HepG2 (cell line): ENCODE measurements at regions not wholly inside any gene's neighbourhood (a gene's known extent, or its start where the extent isn't known, plus 50 kb on each side); places are given as distances from the start of the nearest gene placed in this dataset.

Experiments used
- ATAC-seq: fragments of 200-7000 bp; cut with Tn5 transposase; 3 replicates; pipeline ENCODE4 v1.9.1; 2020; ENCODE audit warnings: mild to moderate bottlenecking, moderate library complexity
- BruUV-seq: library from RNA; stranded (reverse); fragments of 400-500 nt; replicated peaks from 2 replicates; lab custom pipeline; 2021; lab: Mats Ljungman, UMichigan
- CTCF ChIA-PET: fragments of 300-600 bp; formaldehyde crosslinking; extraction: SDS; loops from one replicate; lab custom pipeline; 2021; ENCODE audit warnings: low total read pairs, inconsistent platforms, low intra/inter-chr PET ratio; lab: Yijun Ruan, JAX
- POLR2A ChIA-PET: fragments of 350-600 bp; sonication (Branson Sonifier 250); formaldehyde crosslinking; loops from one replicate; lab custom pipeline; 2020; ENCODE audit warnings: antibody characterized with exemption, inconsistent platforms; lab: Yijun Ruan, JAX
- DNase-seq: peaks from one replicate; pipeline ENCODE4 v3.0.0-alpha.2; 2015; ENCODE audit warnings: low spot score
- FAIRE-seq: peaks from 3 replicates; lab custom pipeline; 2011; peaks lifted over from hg19 to GRCh38; lab: Jason Lieb, UNC
- H2AFZ ChIP-seq: one replicate; pipeline ENCODE4 v1.6.1; 2011; ENCODE audit warnings: low read length, inconsistent platforms
- H3K27ac ChIP-seq: fragments of 300-600 bp; 3 replicates; pipeline ENCODE4 v1.8.0; 2011; ENCODE audit warnings: mixed run types, mild to moderate bottlenecking, mixed read lengths, low read length, inconsistent platforms; ENCODE audit not compliant: insufficient read depth; ENCODE audit errors: extremely low read length
- H3K27me3 ChIP-seq, 2 experiments: fragments of 200-600 bp in 1 of 2; 2 replicates in 1 of 2; 3 replicates in 1 of 2; pipeline versions ENCODE4 v1.6.0 to v1.8.0; 2011; ENCODE audit warnings: low read length in 2 of 2, mild to moderate bottlenecking in 2 of 2, moderate library complexity in 2 of 2, inconsistent platforms in 1 of 2; ENCODE audit not compliant: insufficient read depth in 2 of 2, control insufficient read depth in 1 of 2
- H3K36me3 ChIP-seq, 2 experiments: fragments of 200-600 bp in 1 of 2; replicated peaks in 1 of 2; 2 replicates in 1 of 2; 3 replicates in 1 of 2; pipeline versions ENCODE4 v1.5.1 to v1.8.0; 2011; ENCODE audit warnings: low read length in 2 of 2, inconsistent platforms in 1 of 2; ENCODE audit not compliant: insufficient read depth in 2 of 2, control insufficient read depth in 1 of 2
- H3K4me1 ChIP-seq: 2 replicates; pipeline ENCODE4 v1.5.1; 2012; ENCODE audit warnings: low read length, inconsistent platforms; ENCODE audit not compliant: insufficient read depth
- H3K4me2 ChIP-seq: 2 replicates; pipeline ENCODE4 v1.6.0; 2011; ENCODE audit warnings: low read depth, low read length, inconsistent platforms
- H3K4me3 ChIP-seq, 3 experiments: fragments of 200-600 bp in 1 of 3; sonication (generic), shearing (Covaris generic) in 1 of 3; replicated peaks in 1 of 3; 2 replicates each; pipeline ENCODE4 v1.5.1; 2011 to 2016; ENCODE audit warnings: low read length in 3 of 3, inconsistent platforms in 2 of 3, low read depth in 2 of 3, mild to moderate bottlenecking in 2 of 3, control low read depth in 1 of 3, mixed read lengths in 1 of 3; ENCODE audit not compliant: insufficient read depth in 1 of 3
- H3K79me2 ChIP-seq: one replicate; pipeline ENCODE4 v1.6.1; 2011; ENCODE audit warnings: low read length, inconsistent platforms; ENCODE audit not compliant: insufficient read depth
- H3K9ac ChIP-seq: 2 replicates; pipeline ENCODE4 v1.6.0; 2011; ENCODE audit warnings: mild to moderate bottlenecking, low read depth, low read length, inconsistent platforms; ENCODE audit not compliant: insufficient read depth
- H3K9me3 ChIP-seq: 2 replicates; pipeline ENCODE4 v1.5.1; 2012; ENCODE audit warnings: mild to moderate bottlenecking, low read length
- H4K20me1 ChIP-seq: 2 replicates; pipeline ENCODE4 v1.6.0; 2011; ENCODE audit warnings: inconsistent platforms, mild to moderate bottlenecking, low read length, moderate library complexity; ENCODE audit not compliant: insufficient read depth
- DMTF1 ChIP-seq: sonication (generic); formaldehyde crosslinking; IDR thresholded peaks from 2 replicates; pipeline ENCODE4 v1.4.0; 2020; ENCODE audit warnings: mild to moderate bottlenecking, missing genetic modification reagents
- ZNF224 ChIP-seq: sonication (generic); formaldehyde crosslinking; IDR thresholded peaks from 2 replicates; pipeline ENCODE4 v1.5.0; 2020; ENCODE audit warnings: mild to moderate bottlenecking, missing genetic modification reagents
- ZNF329 ChIP-seq: sonication (generic); formaldehyde crosslinking; IDR thresholded peaks from 2 replicates; pipeline ENCODE4 v1.9.0; 2021; ENCODE audit warnings: low read depth, mild to moderate bottlenecking, missing genetic modification reagents
- ZNF33B ChIP-seq: sonication (generic); formaldehyde crosslinking; IDR thresholded peaks from 2 replicates; pipeline ENCODE4 v1.5.1; 2020; ENCODE audit warnings: mild to moderate bottlenecking, missing genetic modification reagents
- WGBS: methylation state at CpG from one replicate; pipeline ENCODE4 v1.1.6; 2017; ENCODE audit warnings: low lambda C conversion rate; 5-methylcytosine and 5-hydroxymethylcytosine counted together
- in situ Hi-C: cut with HindIII; loops from 2 replicates; pipeline ENCODE4 v1.10.0; 2017; ENCODE audit warnings: low pct_unique_long_range_greater_than_20kb; ENCODE audit not compliant: extremely low pct_ligation_motif_present
- intact Hi-C: fragments of 100-400 bp; cut with micrococcal nuclease; formaldehyde crosslinking; loops from one replicate; pipeline ENCODE4 v1.10.0; 2022; ENCODE audit not compliant: unreplicated experiment
- TF ChIP-seq, protein P1 (sequence below): sonication (generic); formaldehyde crosslinking; IDR thresholded peaks from 2 replicates; pipeline ENCODE4 v1.5.0; 2020; ENCODE audit warnings: missing genetic modification reagents, mild to moderate bottlenecking, borderline replicate concordance
- TF ChIP-seq, protein P2 (sequence below): sonication (generic); formaldehyde crosslinking; IDR thresholded peaks from 2 replicates; pipeline ENCODE4 v1.8.1; 2022; ENCODE audit warnings: low read depth, mild to moderate bottlenecking, missing genetic modification reagents

GRCh38 chr14:26932606-26933005, 334.8 kb upstream of the NOVA1 start:
- no peaks in the 10 kb centered on the region for H3K4me1 ChIP-seq
- intact Hi-C loops (no loop called here), in situ Hi-C loops (no loop called here)
- no peak for FAIRE-seq
- WGBS: 13% methylated on average over 4 of the region's 4 CpGs
- no peaks in the 10 kb centered on the region for H3K36me3 ChIP-seq
- ATAC-seq: no peak
- H4K20me1 ChIP-seq: no peaks in the 10 kb centered on the region
- no peak overlapping the region for H3K9ac ChIP-seq
- POLR2A ChIA-PET: no interaction called here
- no TSS peak for BruUV-seq
- no peak overlapping the region for H3K4me3 ChIP-seq
- peaks cover 85% of the 10 kb centered on the region for H3K9me3 ChIP-seq
- no peaks in the 10 kb centered on the region for H3K79me2 ChIP-seq
- no peaks in the 10 kb centered on the region for H3K27me3 ChIP-seq
- H3K27ac ChIP-seq: no peak overlapping the region
- TF ChIP-seq DMTF1 (no peak), ZNF33B (CRISPR knock-in tag) (no peak), ZNF329 (CRISPR knock-in tag) (no peak), ZNF224 (CRISPR knock-in tag) (no peak)
- TF ChIP-seq, protein P1, sequence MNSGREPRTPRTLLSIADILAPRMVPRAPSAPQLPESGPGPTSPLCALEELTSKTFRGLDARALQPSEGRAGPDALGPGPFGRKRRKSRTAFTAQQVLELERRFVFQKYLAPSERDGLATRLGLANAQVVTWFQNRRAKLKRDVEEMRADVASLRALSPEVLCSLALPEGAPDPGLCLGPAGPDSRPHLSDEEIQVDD (CRISPR knock-in tag): no peak
- TF ChIP-seq, protein P2, sequence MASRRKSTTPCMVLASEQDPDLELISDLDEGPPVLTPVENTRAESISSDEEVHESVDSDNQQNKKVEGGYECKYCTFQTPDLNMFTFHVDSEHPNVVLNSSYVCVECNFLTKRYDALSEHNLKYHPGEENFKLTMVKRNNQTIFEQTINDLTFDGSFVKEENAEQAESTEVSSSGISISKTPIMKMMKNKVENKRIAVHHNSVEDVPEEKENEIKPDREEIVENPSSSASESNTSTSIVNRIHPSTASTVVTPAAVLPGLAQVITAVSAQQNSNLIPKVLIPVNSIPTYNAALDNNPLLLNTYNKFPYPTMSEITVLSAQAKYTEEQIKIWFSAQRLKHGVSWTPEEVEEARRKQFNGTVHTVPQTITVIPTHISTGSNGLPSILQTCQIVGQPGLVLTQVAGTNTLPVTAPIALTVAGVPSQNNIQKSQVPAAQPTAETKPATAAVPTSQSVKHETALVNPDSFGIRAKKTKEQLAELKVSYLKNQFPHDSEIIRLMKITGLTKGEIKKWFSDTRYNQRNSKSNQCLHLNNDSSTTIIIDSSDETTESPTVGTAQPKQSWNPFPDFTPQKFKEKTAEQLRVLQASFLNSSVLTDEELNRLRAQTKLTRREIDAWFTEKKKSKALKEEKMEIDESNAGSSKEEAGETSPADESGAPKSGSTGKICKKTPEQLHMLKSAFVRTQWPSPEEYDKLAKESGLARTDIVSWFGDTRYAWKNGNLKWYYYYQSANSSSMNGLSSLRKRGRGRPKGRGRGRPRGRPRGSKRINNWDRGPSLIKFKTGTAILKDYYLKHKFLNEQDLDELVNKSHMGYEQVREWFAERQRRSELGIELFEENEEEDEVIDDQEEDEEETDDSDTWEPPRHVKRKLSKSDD (CRISPR knock-in tag): no peak
- TF ChIP-seq, all 625 proteins: peak for 0
- no peak for DNase-seq
- Histone ChIP-seq H2AFZ (no peak overlapping the region), H3K4me2 (no peak overlapping the region)
- CTCF ChIA-PET: no interaction called here
